GM12878 (cell line): ENCODE measurements at regions not wholly inside any gene's neighbourhood (a gene's known extent, or its start where the extent isn't known, plus 50 kb on each side); places are given as distances from the start of the nearest gene placed in this dataset.

Experiments used
- ATAC-seq: fragments of 200-7000 bp; cut with Tn5 transposase; 3 replicates; pipeline ENCODE4 v1.9.1; 2020; ENCODE audit warnings: mild to moderate bottlenecking, moderate library complexity
- BruUV-seq: library from RNA; stranded (reverse); fragments of 400-500 nt; replicated peaks from 2 replicates; lab custom pipeline; 2021; lab: Mats Ljungman, UMichigan
- CTCF ChIA-PET: fragments of 300-600 bp; sonication (Branson Sonifier 250); formaldehyde crosslinking; extraction: SDS; loops from one replicate; lab custom pipeline; 2021; ENCODE audit warnings: inconsistent platforms; lab: Yijun Ruan, JAX
- POLR2A ChIA-PET: fragments of 350-600 bp; formaldehyde crosslinking; extraction: SDS; loops from one replicate; lab custom pipeline; 2021; ENCODE audit warnings: inconsistent platforms; lab: Charles Lee
- RAD21 ChIA-PET: fragments of 300-600 bp; sonication (Branson Sonifier 250); formaldehyde crosslinking; loops from one replicate; lab custom pipeline; 2023; ENCODE audit warnings: antibody characterized with exemption; ENCODE audit not compliant: unreplicated experiment; lab: Charles Lee
- SMC1A ChIA-PET: fragments of 300-600 bp; sonication (Branson Sonifier 250); formaldehyde crosslinking; loops from one replicate; lab custom pipeline; 2023; ENCODE audit not compliant: unreplicated experiment, uncharacterized antibody; lab: Charles Lee
- DNase-seq: peaks from one replicate; pipeline ENCODE4 v3.0.0-alpha.2; 2011; ENCODE audit warnings: low read depth, low spot score
- FAIRE-seq: peaks from 3 replicates; lab custom pipeline; 2011; peaks lifted over from hg19 to GRCh38; lab: Jason Lieb, UNC
- H2AFZ ChIP-seq: 2 replicates; pipeline ENCODE4 v1.6.0; 2011; ENCODE audit warnings: low read depth, low read length, control low read depth; ENCODE audit not compliant: control insufficient read depth
- H3K27ac ChIP-seq: 2 replicates; pipeline ENCODE4 v1.5.1; 2011; ENCODE audit warnings: control low read depth; ENCODE audit not compliant: control insufficient read depth, insufficient read depth
- H3K27me3 ChIP-seq, 2 experiments: replicated peaks in 1 of 2; 2 replicates each; pipeline versions ENCODE4 v1.6.0 to v1.6.1; 2011; ENCODE audit warnings: low read length in 1 of 2; ENCODE audit not compliant: control insufficient read depth in 2 of 2, insufficient read depth in 2 of 2
- H3K36me3 ChIP-seq, 2 experiments: 2 replicates each; pipeline ENCODE4 v1.5.1; 2011; ENCODE audit warnings: low read length in 1 of 2; ENCODE audit not compliant: control insufficient read depth in 2 of 2, insufficient read depth in 2 of 2
- H3K4me1 ChIP-seq: 2 replicates; pipeline ENCODE4 v1.6.1; 2011; ENCODE audit warnings: mild to moderate bottlenecking, low read length, moderate library complexity, mixed read lengths; ENCODE audit not compliant: control insufficient read depth, insufficient read depth
- H3K4me2 ChIP-seq: 2 replicates; pipeline ENCODE4 v1.6.0; 2011; ENCODE audit warnings: control low read depth; ENCODE audit not compliant: control insufficient read depth, insufficient read depth
- H3K4me3 ChIP-seq: fragments of 200-600 bp; sonication (generic); 2 replicates; pipeline ENCODE4 v1.5.1; 2016
- H3K79me2 ChIP-seq: 2 replicates; pipeline ENCODE4 v1.6.0; 2011; ENCODE audit warnings: low read length; ENCODE audit not compliant: control insufficient read depth, insufficient read depth
- H3K9ac ChIP-seq: 2 replicates; pipeline ENCODE4 v1.8.0; 2011; ENCODE audit warnings: low read length, control low read depth, mixed read lengths; ENCODE audit not compliant: control insufficient read depth, insufficient read depth
- H3K9me3 ChIP-seq: replicated peaks from 3 replicates; pipeline ENCODE4 v1.5.1; 2011; ENCODE audit warnings: mild to moderate bottlenecking, low read length; ENCODE audit not compliant: control insufficient read depth, insufficient read depth
- H4K20me1 ChIP-seq: 2 replicates; pipeline ENCODE4 v1.6.0; 2011; ENCODE audit not compliant: control insufficient read depth, insufficient read depth
- CEBPB ChIP-seq, 2 experiments: fragments of 150-350 bp in 1 of 2; IDR thresholded peaks; 2 replicates each; pipeline ENCODE4 v1.6.1; 2012 to 2014; ENCODE audit warnings: low read depth in 2 of 2, low read length in 2 of 2, borderline replicate concordance in 1 of 2, inconsistent platforms in 1 of 2
- CREB1 ChIP-seq: IDR thresholded peaks from 2 replicates; pipeline ENCODE4 v1.6.1; 2012; ENCODE audit warnings: low read depth, mild to moderate bottlenecking, inconsistent platforms
- EED ChIP-seq: sonication (generic); IDR thresholded peaks from 2 replicates; pipeline ENCODE4 v1.6.1; 2016; ENCODE audit warnings: antibody characterized with exemption, low read depth
- FOS ChIP-seq: IDR thresholded peaks from 3 replicates; pipeline ENCODE4 v1.6.1; 2011; ENCODE audit warnings: borderline replicate concordance; ENCODE audit not compliant: insufficient read length; ENCODE audit errors: extremely low read depth
- HCFC1 ChIP-seq: fragments of 150-350 bp; IDR thresholded peaks from 2 replicates; pipeline ENCODE4 v1.6.1; 2014; ENCODE audit warnings: low read length
- HDGF ChIP-seq: fragments of 450-650 bp; IDR thresholded peaks from 2 replicates; pipeline ENCODE4 v1.6.1; 2016; ENCODE audit warnings: antibody characterized with exemption
- IKZF1 ChIP-seq: fragments of 450-650 bp; conservative IDR thresholded peaks from 2 replicates; pipeline ENCODE4 v1.6.1; 2017; ENCODE audit warnings: antibody characterized with exemption, mild to moderate bottlenecking
- IKZF2 ChIP-seq, 2 experiments: fragments of 450-650 bp; IDR thresholded peaks; 2 replicates each; pipeline ENCODE4 v1.6.1; 2017; ENCODE audit warnings: mild to moderate bottlenecking in 2 of 2, moderate library complexity in 2 of 2
- MTA3 ChIP-seq: IDR thresholded peaks from 2 replicates; pipeline ENCODE4 v1.6.1; 2012; ENCODE audit warnings: low read length, inconsistent platforms, borderline replicate concordance
- NFXL1 ChIP-seq: fragments of 450-650 bp; IDR thresholded peaks from 2 replicates; pipeline ENCODE4 v1.6.1; 2017; ENCODE audit warnings: antibody characterized with exemption, mild to moderate bottlenecking, borderline replicate concordance
- STAT1 ChIP-seq: fragments of 450-650 bp; conservative IDR thresholded peaks from 2 replicates; pipeline ENCODE4 v1.6.1; 2014; ENCODE audit warnings: antibody characterized with exemption, mild to moderate bottlenecking
- WRNIP1 ChIP-seq: IDR thresholded peaks from 2 replicates; pipeline ENCODE4 v1.6.1; 2011; ENCODE audit warnings: low read depth, low read length, improper control_type of control experiment, borderline replicate concordance
- YY1 ChIP-seq: IDR thresholded peaks from 2 replicates; pipeline ENCODE4 v1.6.1; 2011; ENCODE audit warnings: low read depth, mild to moderate bottlenecking, low read length
- WGBS: methylation state at CpG from one replicate; pipeline ENCODE4 v1.1.6; 2016; ENCODE audit warnings: low lambda C conversion rate; ENCODE audit not compliant: insufficient replicate concordance, insufficient coverage; ENCODE audit errors: missing lambda C conversion rate; 5-methylcytosine and 5-hydroxymethylcytosine counted together
- in situ Hi-C: fragments of 300-500 bp; cut with MboI; formaldehyde crosslinking; loops from 9 replicates; pipeline ENCODE4 v1.14.3; 2018; ENCODE audit warnings: mixed read lengths
- intact Hi-C: fragments of 100-400 bp; cut with micrococcal nuclease; formaldehyde crosslinking; loops from one replicate; pipeline ENCODE4 v1.14.2; 2022; ENCODE audit not compliant: unreplicated experiment
- TF ChIP-seq, protein P1 (sequence below): IDR thresholded peaks from 2 replicates; pipeline ENCODE4 v1.6.1; 2012; ENCODE audit warnings: improper control_type of control experiment, low read depth, low read length; ENCODE audit not compliant: insufficient replicate concordance

DNA sequence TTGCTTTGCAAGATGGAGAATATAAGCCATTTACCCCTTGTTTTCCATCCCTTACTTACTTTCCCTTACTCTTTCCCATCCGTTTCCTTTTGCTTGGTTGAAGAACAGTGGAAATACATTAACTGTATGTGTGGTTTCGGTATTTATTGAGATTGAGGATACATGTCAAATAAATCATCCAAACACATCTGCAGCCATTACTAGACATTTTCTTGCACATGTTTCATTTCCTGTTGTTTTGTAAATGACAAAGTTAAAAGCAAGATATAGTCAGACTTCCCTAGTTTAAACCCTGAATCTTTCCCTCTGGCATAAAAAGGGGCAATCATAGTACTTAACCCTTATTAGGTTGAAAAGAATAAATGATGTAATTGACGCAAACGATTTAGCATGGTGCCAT, 82.1 kb upstream of the BCHE start:
- no peaks in the 10 kb centered on the region for H3K4me1 ChIP-seq
- H3K27ac ChIP-seq: no peak overlapping the region
- SMC1A ChIA-PET: interaction anchor here (0.6 kb wide), 1 partner anchor 590 kb away, joined by 3 read pairs; no protein-coding TSS in a partner anchor
- TF ChIP-seq FOS: no peak
- no peak for TF ChIP-seq CEBPB (IDR thresholded peaks at IDR 0.05; ENCODE audit: borderline replicate concordance in 1 of 2, low read depth in 2 of 2, low read length in 2 of 2)
- TF ChIP-seq WRNIP1: no peak
- no peak for TF ChIP-seq EED
- no peak for TF ChIP-seq HDGF
- no peak for TF ChIP-seq HCFC1
- TF ChIP-seq NFXL1: no peak
- TF ChIP-seq IKZF1: no peak
- TF ChIP-seq STAT1: no peak
- TF ChIP-seq IKZF2 (IDR thresholded peaks at IDR 0.05): no peak
- TF ChIP-seq YY1: no peak
- no peak for TF ChIP-seq MTA3
- TF ChIP-seq, protein P1, sequence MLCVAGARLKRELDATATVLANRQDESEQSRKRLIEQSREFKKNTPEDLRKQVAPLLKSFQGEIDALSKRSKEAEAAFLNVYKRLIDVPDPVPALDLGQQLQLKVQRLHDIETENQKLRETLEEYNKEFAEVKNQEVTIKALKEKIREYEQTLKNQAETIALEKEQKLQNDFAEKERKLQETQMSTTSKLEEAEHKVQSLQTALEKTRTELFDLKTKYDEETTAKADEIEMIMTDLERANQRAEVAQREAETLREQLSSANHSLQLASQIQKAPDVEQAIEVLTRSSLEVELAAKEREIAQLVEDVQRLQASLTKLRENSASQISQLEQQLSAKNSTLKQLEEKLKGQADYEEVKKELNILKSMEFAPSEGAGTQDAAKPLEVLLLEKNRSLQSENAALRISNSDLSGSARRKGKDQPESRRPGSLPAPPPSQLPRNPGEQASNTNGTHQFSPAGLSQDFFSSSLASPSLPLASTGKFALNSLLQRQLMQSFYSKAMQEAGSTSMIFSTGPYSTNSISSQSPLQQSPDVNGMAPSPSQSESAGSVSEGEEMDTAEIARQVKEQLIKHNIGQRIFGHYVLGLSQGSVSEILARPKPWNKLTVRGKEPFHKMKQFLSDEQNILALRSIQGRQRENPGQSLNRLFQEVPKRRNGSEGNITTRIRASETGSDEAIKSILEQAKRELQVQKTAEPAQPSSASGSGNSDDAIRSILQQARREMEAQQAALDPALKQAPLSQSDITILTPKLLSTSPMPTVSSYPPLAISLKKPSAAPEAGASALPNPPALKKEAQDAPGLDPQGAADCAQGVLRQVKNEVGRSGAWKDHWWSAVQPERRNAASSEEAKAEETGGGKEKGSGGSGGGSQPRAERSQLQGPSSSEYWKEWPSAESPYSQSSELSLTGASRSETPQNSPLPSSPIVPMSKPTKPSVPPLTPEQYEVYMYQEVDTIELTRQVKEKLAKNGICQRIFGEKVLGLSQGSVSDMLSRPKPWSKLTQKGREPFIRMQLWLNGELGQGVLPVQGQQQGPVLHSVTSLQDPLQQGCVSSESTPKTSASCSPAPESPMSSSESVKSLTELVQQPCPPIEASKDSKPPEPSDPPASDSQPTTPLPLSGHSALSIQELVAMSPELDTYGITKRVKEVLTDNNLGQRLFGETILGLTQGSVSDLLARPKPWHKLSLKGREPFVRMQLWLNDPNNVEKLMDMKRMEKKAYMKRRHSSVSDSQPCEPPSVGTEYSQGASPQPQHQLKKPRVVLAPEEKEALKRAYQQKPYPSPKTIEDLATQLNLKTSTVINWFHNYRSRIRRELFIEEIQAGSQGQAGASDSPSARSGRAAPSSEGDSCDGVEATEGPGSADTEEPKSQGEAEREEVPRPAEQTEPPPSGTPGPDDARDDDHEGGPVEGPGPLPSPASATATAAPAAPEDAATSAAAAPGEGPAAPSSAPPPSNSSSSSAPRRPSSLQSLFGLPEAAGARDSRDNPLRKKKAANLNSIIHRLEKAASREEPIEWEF: no peak
- TF ChIP-seq CREB1: no peak
- TF ChIP-seq, all 136 proteins: peak for 0
- ChIA-PET POLR2A (no interaction called here), CTCF (no interaction called here), RAD21 (no interaction called here)
- Histone ChIP-seq H3K9me3 (no peaks in the 10 kb centered on the region), H3K79me2 (no peaks in the 10 kb centered on the region), H2AFZ (no peak overlapping the region), H3K4me3 (no peak overlapping the region), H3K36me3 (no peaks in the 10 kb centered on the region), H4K20me1 (no peaks in the 10 kb centered on the region), H3K27me3 (no peaks in the 10 kb centered on the region), H3K4me2 (no peak overlapping the region), H3K9ac (no peak overlapping the region)
- intact Hi-C loops (no loop called here), in situ Hi-C loops (no loop called here)
- DNase-seq (no peak), ATAC-seq (no peak), FAIRE-seq (no peak)
- BruUV-seq: no TSS peak
- WGBS: 30% methylated on average over 4 of the region's 4 CpGs
